Spleen (tissue), 11 donors: ENCODE measurements at regions not wholly inside any gene's neighbourhood (a gene's known extent, or its start where the extent isn't known, plus 50 kb on each side); places are given as distances from the start of the nearest gene placed in this dataset.

ENCODE experiments used
- DNase-seq: peaks from one replicate; pipeline ENCODE4 v3.0.0-alpha.2; 2020
- H3K27ac ChIP-seq, 8 donors: fragments of 200-600 bp; sonication (generic) in 7 of 8; 1 replicate in 4 of 8; 2 replicates in 4 of 8; pipeline versions ENCODE4 v1.5.0 to v1.8.0; 2016 to 2021; ENCODE audit warnings: inconsistent platforms in 4 of 8, mild to moderate bottlenecking in 4 of 8, moderate library complexity in 1 of 8
- H3K27me3 ChIP-seq, 7 donors: fragments of 200-600 bp; sonication (generic) in 6 of 7; replicated peaks in 1 of 7; 1 replicate in 4 of 7; 2 replicates in 3 of 7; pipeline versions ENCODE4 v1.5.0 to v1.8.0; 2016 to 2021; ENCODE audit warnings: inconsistent platforms in 3 of 7, mild to moderate bottlenecking in 1 of 7
- H3K36me3 ChIP-seq, 6 donors: fragments of 200-600 bp; sonication (generic) in 5 of 6; 1 replicate in 4 of 6; 2 replicates in 2 of 6; pipeline versions ENCODE4 v1.5.0 to v1.8.0; 2016 to 2021; ENCODE audit warnings: inconsistent platforms in 2 of 6
- H3K4me1 ChIP-seq, 6 donors: fragments of 200-600 bp; sonication (generic) in 5 of 6; 1 replicate in 3 of 6; 2 replicates in 3 of 6; pipeline versions ENCODE4 v1.5.0 to v1.8.0; 2016 to 2021; ENCODE audit warnings: inconsistent platforms in 3 of 6
- H3K4me3 ChIP-seq, 8 donors: fragments of 200-600 bp; sonication (generic) in 7 of 8; 1 replicate in 4 of 8; 2 replicates in 4 of 8; pipeline versions ENCODE4 v1.5.0 to v1.8.0; 2016 to 2021; ENCODE audit warnings: inconsistent platforms in 4 of 8, mild to moderate bottlenecking in 4 of 8, moderate library complexity in 2 of 8
- H3K9me3 ChIP-seq, 8 donors: fragments of 200-600 bp; sonication (generic) in 7 of 8; 1 replicate in 4 of 8; 2 replicates in 4 of 8; pipeline versions ENCODE4 v1.5.0 to v1.8.0; 2016 to 2021; ENCODE audit warnings: inconsistent platforms in 4 of 8
- POLR2A ChIP-seq, 3 donors: fragments of 450-650 bp; IDR thresholded peaks; one replicate each; pipeline ENCODE4 v1.5.1; 2017; ENCODE audit warnings: antibody characterized with exemption in 3 of 3, mild to moderate bottlenecking in 1 of 3
- POLR2AphosphoS5 ChIP-seq, 3 donors: sonication (generic); formaldehyde crosslinking; IDR thresholded peaks; one replicate each; pipeline ENCODE4 v1.5.1; 2017; ENCODE audit warnings: antibody characterized with exemption in 3 of 3
- WGBS, 5 donors: extraction: QIAGEN DNeasy Blood & Tissue Kit in 3 of 5; methylation state at CpG; one replicate each; pipeline versions ENCODE4 v1.1.5 to v1.1.7; 2013 to 2018; 5-methylcytosine and 5-hydroxymethylcytosine counted together
- intact Hi-C: fragments of 100-400 bp; cut with DNase I; formaldehyde crosslinking; loops from one replicate; pipeline ENCODE4 v1.15.0; 2023; ENCODE audit warnings: low total_unique reads
- TF ChIP-seq, protein P1 (sequence below), 11 experiments: fragments of 200-600 bp in 7 of 11; fragments of 450-650 bp in 4 of 11; sonication (generic) in 4 of 11; IDR thresholded peaks in 8 of 11; conservative IDR thresholded peaks in 3 of 11; 1 replicate in 7 of 11; 2 replicates in 4 of 11; pipeline versions ENCODE4 v1.4.0 to v1.8.0; 2016 to 2021; ENCODE audit warnings: antibody characterized with exemption in 11 of 11, inconsistent platforms in 4 of 11, mild to moderate bottlenecking in 1 of 11
- donor health status: healthy with polysubstance abuse.
- donor health status: DM: no; HTN: no; CAD: no; lungs with moderate emphysema.
- donor health status: DM: no; HTN: no; CAD: no.
- donor health status: Bipolar disorder and iron deficiency.
- donor health status: healthy.
- donor health status: DM: no; HTN: no; CAD: no.
- donor health status: DM: yes; HTN: yes; CAD: no.

DNA sequence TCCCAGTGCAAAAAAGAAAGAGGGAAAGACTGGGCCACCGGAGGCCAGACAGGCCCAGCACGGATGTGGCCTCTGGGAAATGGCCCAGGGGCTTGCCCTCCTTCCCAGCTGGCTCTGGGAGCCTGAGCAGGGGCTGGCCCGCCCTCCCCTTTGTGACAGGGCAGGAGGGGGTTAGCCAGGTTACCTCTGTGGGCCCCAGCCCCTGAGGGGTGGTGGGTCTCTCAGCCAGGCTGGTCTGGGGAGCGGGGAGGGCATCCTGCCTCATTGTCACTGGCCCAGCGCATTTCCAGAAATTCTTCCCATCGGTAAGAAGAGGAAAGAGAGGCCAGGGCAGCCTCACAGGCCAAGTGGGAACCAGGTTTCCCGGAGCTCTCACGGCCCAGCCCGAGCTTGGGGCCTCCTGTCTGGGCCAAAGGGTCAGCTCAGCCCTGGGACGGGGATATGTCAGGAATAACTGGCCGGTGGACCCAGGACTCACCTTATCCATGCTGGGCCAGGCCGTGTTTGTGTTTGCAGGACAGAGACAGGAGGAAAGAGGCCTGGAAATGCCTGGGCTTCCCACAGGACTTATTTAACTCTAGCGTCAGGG, 182.2 kb downstream of the ZFP36L2 start:
- peak; percentile 58 for DNase-seq
- Histone ChIP-seq H3K4me3 (no peak overlapping the region), H3K36me3 (no peaks in the 10 kb centered on the region), H3K27ac (no peak overlapping the region), H3K4me1 (peaks cover 8 to 20% (median 14%) of the 10 kb centered on the region in 6 donors), H3K9me3 (no peaks in the 10 kb centered on the region), H3K27me3 (no peaks in the 10 kb centered on the region)
- 68 to 89% (median 88%) methylated on average over 7 to 13 of the region's 13 CpGs for WGBS, 5 donors
- TF ChIP-seq POLR2AphosphoS5 (IDR thresholded peaks at IDR 0.05) (no peak), POLR2A (IDR thresholded peaks at IDR 0.05) (no peak)
- TF ChIP-seq, protein P1, sequence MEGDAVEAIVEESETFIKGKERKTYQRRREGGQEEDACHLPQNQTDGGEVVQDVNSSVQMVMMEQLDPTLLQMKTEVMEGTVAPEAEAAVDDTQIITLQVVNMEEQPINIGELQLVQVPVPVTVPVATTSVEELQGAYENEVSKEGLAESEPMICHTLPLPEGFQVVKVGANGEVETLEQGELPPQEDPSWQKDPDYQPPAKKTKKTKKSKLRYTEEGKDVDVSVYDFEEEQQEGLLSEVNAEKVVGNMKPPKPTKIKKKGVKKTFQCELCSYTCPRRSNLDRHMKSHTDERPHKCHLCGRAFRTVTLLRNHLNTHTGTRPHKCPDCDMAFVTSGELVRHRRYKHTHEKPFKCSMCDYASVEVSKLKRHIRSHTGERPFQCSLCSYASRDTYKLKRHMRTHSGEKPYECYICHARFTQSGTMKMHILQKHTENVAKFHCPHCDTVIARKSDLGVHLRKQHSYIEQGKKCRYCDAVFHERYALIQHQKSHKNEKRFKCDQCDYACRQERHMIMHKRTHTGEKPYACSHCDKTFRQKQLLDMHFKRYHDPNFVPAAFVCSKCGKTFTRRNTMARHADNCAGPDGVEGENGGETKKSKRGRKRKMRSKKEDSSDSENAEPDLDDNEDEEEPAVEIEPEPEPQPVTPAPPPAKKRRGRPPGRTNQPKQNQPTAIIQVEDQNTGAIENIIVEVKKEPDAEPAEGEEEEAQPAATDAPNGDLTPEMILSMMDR (IDR thresholded peaks at IDR 0.05 in 8 of 11, conservative IDR thresholded peaks at IDR 0.05 in 3 of 11): no peak
- intact Hi-C loops: no loop called here

- DNase-seq: peak; percentile 31
- Histone ChIP-seq H3K4me3 (no peak overlapping the region), H3K4me1 (peaks cover 8 to 20% (median 14%) of the 10 kb centered on the region in 6 donors), H3K9me3 (no peaks in the 10 kb centered on the region), H3K27ac (no peak overlapping the region), H3K36me3 (no peaks in the 10 kb centered on the region), H3K27me3 (no peaks in the 10 kb centered on the region)
- TF ChIP-seq POLR2AphosphoS5 (IDR thresholded peaks at IDR 0.05) (no peak), POLR2A (IDR thresholded peaks at IDR 0.05) (no peak)
- TF ChIP-seq, protein P1 (IDR thresholded peaks at IDR 0.05 in 8 of 11, conservative IDR thresholded peaks at IDR 0.05 in 3 of 11): no peak
- intact Hi-C loops: no loop called here
- 87 to 96% (median 94%) methylated on average over 7 to 8 of the region's 8 CpGs for WGBS, 5 donors
Measured at GRCh38 chr2:43043553-43043870, 182.9 kb downstream of the ZFP36L2 start.

DNA sequence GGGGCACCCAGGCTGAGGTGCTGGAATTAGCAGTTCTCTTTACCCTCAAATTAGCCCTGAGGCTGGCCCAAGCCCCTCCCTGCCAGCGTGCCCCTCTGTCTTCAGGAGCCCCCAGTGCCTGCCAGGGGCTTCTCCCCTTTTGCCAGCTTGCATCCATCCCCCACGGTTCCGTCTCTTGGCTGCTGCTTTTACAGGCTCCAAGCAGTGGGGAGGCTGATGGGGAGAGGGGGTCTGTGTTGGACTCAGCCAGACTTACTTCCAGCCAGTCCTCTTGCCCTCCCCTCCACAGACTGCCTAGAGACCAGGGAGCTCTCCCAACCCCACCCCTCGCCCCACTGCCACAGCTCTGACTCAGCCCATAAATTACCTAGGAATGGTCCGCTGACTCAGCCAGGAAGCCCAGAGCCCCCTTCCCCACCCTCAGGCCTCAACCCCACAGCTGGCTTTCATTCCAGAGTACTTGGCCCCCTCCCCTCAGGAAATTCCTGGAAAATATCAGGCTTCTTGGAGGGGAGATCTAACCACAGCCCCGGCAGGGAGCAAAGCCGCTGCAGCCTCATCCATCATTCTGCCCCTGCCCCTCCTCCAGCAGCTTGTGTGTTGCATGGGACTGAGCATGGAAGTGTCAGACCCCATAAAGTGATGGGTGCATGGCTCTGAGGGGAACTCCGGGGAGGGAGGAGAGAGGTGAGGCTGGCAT, 184.6 kb downstream of the ZFP36L2 start:
- WGBS, 5 donors: 51 to 74% (median 70%) methylated on average over 8 of the region's 8 CpGs
- H3K27me3 ChIP-seq: no peaks in the 10 kb centered on the region
- intact Hi-C loops: no loop called here
- no peaks in the 10 kb centered on the region for H3K36me3 ChIP-seq
- H3K27ac ChIP-seq: no peak overlapping the region
- no peak overlapping the region for H3K4me3 ChIP-seq
- H3K4me1 ChIP-seq: peaks cover under 1 to 12% (median 7%) of the 10 kb centered on the region in 6 donors
- DNase-seq: peak; percentile 49
- H3K9me3 ChIP-seq: no peaks in the 10 kb centered on the region
- TF ChIP-seq, protein P1 (IDR thresholded peaks at IDR 0.05 in 8 of 11, conservative IDR thresholded peaks at IDR 0.05 in 3 of 11): no peak
- TF ChIP-seq POLR2AphosphoS5 (IDR thresholded peaks at IDR 0.05) (no peak), POLR2A (IDR thresholded peaks at IDR 0.05) (no peak)

DNA sequence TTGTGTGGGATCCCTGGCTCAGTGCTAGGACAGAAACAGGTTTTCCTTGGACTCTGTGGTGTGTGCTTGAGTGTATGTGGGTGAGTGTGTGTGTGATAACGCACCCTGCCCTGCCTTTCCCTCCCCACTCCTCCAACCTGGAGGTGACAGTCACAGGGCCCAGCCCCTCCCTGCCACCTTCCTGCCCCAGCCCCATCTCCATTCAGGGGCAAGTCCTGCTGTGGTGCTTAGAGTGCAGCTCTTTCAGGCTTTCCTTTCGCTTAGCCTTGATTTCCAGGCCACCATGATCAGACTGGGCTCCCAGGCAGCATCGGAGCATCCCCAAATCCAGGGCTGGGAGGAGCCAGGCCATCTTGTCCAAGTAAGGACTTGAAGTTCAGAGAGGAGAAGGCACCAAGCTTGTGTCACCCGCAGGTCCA, 185.2 kb downstream of the ZFP36L2 start:
- peak; percentile 37 for DNase-seq
- H3K4me3 ChIP-seq: no peak overlapping the region

More for the DNA sequence above, 185.2 kb downstream of the ZFP36L2 start:
- Histone ChIP-seq H3K4me1 (peaks cover 0 to 5% (median 2%) of the 10 kb centered on the region in 6 donors), H3K27me3 (no peaks in the 10 kb centered on the region), H3K27ac (no peak overlapping the region), H3K36me3 (no peaks in the 10 kb centered on the region), H3K9me3 (no peaks in the 10 kb centered on the region)
- WGBS, 5 donors: 90 to 100% (median 97%) methylated on average over 4 of the region's 4 CpGs
- intact Hi-C loops: no loop called here
- no peak for TF ChIP-seq POLR2AphosphoS5 (IDR thresholded peaks at IDR 0.05)
